ENCODE measurements at regions not wholly inside any gene's neighbourhood (a gene's known extent, or its start where the extent isn't known, plus 50 kb on each side); places are given as distances from the start of the nearest gene placed in this dataset.
"Not testable (repeated sequence)": the region's sequence is repeated elsewhere in the genome, so short reads cannot be mapped to it uniquely, and the experiment has no call there.

DNA sequence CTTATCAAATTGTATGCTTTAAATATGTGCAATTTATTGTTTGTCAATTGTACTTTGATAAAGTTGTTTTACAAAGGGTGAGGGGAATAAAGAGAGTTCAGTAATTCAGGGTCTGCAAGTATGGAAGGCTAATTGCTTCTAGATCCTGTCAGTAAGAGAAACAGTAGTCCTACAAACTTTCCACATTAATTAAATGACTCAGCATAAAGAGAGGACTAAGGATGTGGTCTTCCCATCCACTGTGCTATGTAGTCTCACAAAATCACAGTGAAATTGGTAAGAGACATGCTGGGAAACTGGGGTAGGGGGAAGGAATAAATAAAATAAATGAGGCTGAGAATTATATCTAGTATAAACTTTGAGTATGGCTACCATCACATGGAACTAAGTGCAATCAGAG is 130.2 kb upstream of the PKP2 start:
- TF ChIP-seq, protein P1, sequence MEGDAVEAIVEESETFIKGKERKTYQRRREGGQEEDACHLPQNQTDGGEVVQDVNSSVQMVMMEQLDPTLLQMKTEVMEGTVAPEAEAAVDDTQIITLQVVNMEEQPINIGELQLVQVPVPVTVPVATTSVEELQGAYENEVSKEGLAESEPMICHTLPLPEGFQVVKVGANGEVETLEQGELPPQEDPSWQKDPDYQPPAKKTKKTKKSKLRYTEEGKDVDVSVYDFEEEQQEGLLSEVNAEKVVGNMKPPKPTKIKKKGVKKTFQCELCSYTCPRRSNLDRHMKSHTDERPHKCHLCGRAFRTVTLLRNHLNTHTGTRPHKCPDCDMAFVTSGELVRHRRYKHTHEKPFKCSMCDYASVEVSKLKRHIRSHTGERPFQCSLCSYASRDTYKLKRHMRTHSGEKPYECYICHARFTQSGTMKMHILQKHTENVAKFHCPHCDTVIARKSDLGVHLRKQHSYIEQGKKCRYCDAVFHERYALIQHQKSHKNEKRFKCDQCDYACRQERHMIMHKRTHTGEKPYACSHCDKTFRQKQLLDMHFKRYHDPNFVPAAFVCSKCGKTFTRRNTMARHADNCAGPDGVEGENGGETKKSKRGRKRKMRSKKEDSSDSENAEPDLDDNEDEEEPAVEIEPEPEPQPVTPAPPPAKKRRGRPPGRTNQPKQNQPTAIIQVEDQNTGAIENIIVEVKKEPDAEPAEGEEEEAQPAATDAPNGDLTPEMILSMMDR (IDR thresholded peaks at IDR 0.05): no peak
- Histone ChIP-seq H3K27me3 (no peaks in the 10 kb centered on the region), H3K4me1 (no peaks in the 10 kb centered on the region), H3K4me3 (no peak overlapping the region), H3K36me3 (no peaks in the 10 kb centered on the region), H3K9me3 (peaks cover 0 to 13% (median 0%) of the 10 kb centered on the region in 11 donors), H3K27ac (no peak overlapping the region)
- no peak for DNase-seq
- intact Hi-C loops (cut with DNase I): no loop called here
- ATAC-seq: no peak

DNA sequence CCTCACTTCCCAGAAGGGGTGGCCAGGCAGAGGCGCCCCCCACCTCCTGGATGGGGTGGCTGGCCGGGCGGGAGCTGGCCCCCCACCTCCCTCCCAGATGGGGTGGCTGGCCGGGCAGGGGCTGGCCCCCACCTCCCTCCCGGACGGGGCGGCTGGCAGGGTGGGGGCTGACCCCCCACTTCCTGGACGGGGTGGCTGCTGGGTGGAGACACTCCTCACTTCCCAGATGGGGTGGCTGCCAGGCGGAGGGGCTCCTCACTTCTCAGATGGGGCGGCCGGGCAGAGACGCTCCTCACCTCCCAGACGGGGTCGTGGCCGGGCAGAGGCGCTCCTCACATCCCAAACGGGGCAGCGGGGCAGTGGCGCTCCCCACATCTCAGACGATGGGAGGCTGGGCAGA is 126.1 kb upstream of the PKP2 start:
- H3K27me3 ChIP-seq; H3K4me3 ChIP-seq; H3K27ac ChIP-seq; DNase-seq; intact Hi-C loops (cut with DNase I); ATAC-seq; H3K4me1 ChIP-seq; H3K36me3 ChIP-seq: not testable (repeated sequence)
- H3K9me3 ChIP-seq: peaks cover 0 to 39% (median 0%) of the 10 kb centered on the region in 11 donors
- WGBS, 2 donors: 91 to 92% methylated on average over 20 of the region's 20 CpGs

DNA sequence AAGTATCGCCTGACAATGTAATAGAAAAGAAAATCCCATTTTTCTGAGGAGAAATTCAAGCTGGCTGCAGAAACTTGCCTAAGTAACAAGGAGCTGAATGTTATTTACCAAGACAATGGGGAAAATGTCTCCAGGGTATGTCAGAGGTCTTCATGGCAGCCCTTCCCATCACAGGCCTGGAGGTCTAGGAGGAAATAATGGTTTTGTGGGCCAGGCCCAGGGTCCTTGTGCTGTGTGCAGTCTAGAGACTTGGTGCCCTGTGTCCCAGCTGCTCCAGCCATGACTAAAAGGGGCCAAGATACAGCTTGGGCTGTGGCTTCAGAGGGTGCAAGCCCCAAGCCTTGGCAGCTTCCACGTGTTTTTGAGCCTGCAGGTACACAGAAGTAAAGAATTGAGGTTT is 120.5 kb upstream of the PKP2 start:
- WGBS, 2 donors: 49 to 61% methylated on average over 2 of the region's 2 CpGs
- H3K9me3 ChIP-seq: peaks cover 0 to 52% (median 7%) of the 10 kb centered on the region in 11 donors
- H3K27ac ChIP-seq; DNase-seq; intact Hi-C loops (cut with DNase I); ATAC-seq; H3K4me3 ChIP-seq; H3K27me3 ChIP-seq; H3K4me1 ChIP-seq; H3K36me3 ChIP-seq: not testable (repeated sequence)

DNA sequence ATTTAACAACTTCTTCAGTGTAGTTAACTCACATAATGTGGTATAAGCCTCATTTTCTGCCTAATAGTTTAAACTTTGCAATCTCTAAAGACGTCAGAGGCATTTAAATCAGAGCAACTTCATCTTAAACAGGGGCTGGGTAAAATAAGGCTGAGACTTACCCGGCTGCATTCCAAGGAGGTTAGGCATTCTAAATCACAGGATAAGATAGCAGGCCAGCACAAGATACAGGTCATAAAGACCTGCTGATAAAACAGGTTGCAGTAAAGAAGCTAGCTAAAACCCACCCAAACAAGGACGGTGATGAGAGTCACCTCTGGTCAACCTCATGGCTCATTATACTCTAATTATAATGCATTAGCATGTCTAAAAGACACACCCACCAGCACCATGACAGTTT is 115.6 kb upstream of the PKP2 start:
- H3K4me1 ChIP-seq: no peaks in the 10 kb centered on the region
- intact Hi-C loops (cut with DNase I): no loop called here

DNA sequence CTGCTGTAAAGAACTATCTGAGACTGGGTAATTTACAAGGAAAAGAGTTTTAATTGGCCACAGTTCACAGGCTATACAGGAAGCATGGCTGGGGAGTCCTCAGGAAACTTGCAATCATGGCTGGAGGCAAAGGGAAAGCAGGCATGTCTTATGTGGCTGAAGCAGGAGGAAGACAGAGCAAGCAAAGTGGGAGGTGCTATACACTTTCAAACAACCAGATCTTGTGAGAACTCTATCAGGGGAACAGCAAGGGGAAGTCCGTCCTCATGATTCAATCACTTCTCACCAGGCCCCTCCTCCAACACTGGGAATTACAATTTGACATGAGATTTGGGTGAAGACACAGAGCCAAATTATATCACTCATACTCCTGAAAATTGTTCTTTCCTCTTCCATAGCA is 109.5 kb upstream of the PKP2 start:
- 61 to 76% methylated on average over 1 of the region's 1 CpG for WGBS, 2 donors
- DNase-seq (no peak), ATAC-seq (no peak)
- intact Hi-C loops (cut with DNase I): no loop called here
- no peaks in the 10 kb centered on the region for H3K4me1 ChIP-seq
- H3K9me3 ChIP-seq: peaks cover 0 to 31% (median 4%) of the 10 kb centered on the region in 11 donors
- TF ChIP-seq, protein P1 (IDR thresholded peaks at IDR 0.05): no peak
- no peaks in the 10 kb centered on the region for H3K36me3 ChIP-seq
- H3K27ac ChIP-seq: no peak overlapping the region
- H3K4me3 ChIP-seq: no peak overlapping the region
- H3K27me3 ChIP-seq: no peaks in the 10 kb centered on the region

More for the DNA sequence above, 115.6 kb upstream of the PKP2 start:
- ATAC-seq (no peak), DNase-seq (no peak)
- Histone ChIP-seq H3K27me3 (no peaks in the 10 kb centered on the region), H3K9me3 (peaks cover 0 to 32% (median 8%) of the 10 kb centered on the region in 11 donors), H3K27ac (no peak overlapping the region), H3K4me3 (no peak overlapping the region), H3K36me3 (no peaks in the 10 kb centered on the region)
- WGBS, 2 donors: 14 to 20% methylated on average over 3 of the region's 3 CpGs
- TF ChIP-seq, protein P1 (IDR thresholded peaks at IDR 0.05): no peak

DNA sequence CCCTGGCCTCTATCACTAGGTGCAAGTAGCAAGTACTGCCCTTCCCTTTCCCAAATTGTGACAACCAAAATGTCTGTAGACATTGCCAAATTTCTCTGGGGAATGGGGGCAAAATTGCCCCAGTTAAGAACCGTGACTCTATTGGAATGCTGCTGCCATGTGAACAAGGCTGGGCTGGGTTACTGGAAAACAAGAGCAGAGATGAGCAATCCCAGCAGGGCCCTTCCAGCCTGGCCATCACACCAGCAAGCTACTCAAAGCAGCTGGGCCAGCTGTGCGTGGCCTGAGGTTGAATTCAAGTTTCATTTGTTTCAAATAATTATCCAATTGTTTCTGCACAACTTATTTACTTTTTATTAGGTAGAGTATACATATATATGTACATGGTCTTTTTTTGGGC is 103.4 kb upstream of the PKP2 start:
- WGBS, 2 donors: 78 to 79% methylated on average over 2 of the region's 2 CpGs
- Histone ChIP-seq H3K9me3 (peaks cover 0 to 22% (median 0%) of the 10 kb centered on the region in 11 donors), H3K27ac (no peak overlapping the region), H3K4me3 (no peak overlapping the region), H3K4me1 (no peaks in the 10 kb centered on the region), H3K27me3 (no peaks in the 10 kb centered on the region), H3K36me3 (no peaks in the 10 kb centered on the region)
- ATAC-seq (no peak), DNase-seq (no peak)
- TF ChIP-seq, protein P1 (IDR thresholded peaks at IDR 0.05): no peak
- intact Hi-C loops (cut with DNase I): no loop called here

Measured in heart right ventricle (tissue), 16 donors.